ENCODE measurements at regions not wholly inside any gene's neighbourhood (a gene's known extent, or its start where the extent isn't known, plus 50 kb on each side); places are given as distances from the start of the nearest gene placed in this dataset.

- TF ChIP-seq CTCF (IDR thresholded peaks at IDR 0.05) (no peak), POLR2AphosphoS5 (IDR thresholded peaks at IDR 0.05; ENCODE audit: low read depth, low read length) (no peak), SIN3A (IDR thresholded peaks at IDR 0.05; ENCODE audit: borderline replicate concordance, insufficient read depth, low read depth, low read length) (no peak), REST (IDR thresholded peaks at IDR 0.05; ENCODE audit: insufficient read depth in 1 of 2, low read depth in 2 of 2, low read length in 1 of 2) (no peak), TCF7L2 (IDR thresholded peaks at IDR 0.05; ENCODE audit: low read depth, low read length) (no peak)
Measured at GRCh38 chr16:80062361-80063030, 462.0 kb upstream of the MAF start.
